GM18951 (cell line): ENCODE measurements at regions not wholly inside any gene's neighbourhood (a gene's known extent, or its start where the extent isn't known, plus 50 kb on each side); places are given as distances from the start of the nearest gene placed in this dataset.
"Not testable (repeated sequence)": the region's sequence is repeated elsewhere in the genome, so short reads cannot be mapped to it uniquely, and the experiment has no call there.

Source experiments
- POLR2A ChIP-seq: IDR thresholded peaks from 4 replicates; pipeline ENCODE4 v1.6.1; 2011; ENCODE audit warnings: mild to moderate bottlenecking; ENCODE audit not compliant: insufficient read length, insufficient read depth; ENCODE audit errors: extremely low read depth
- in situ Hi-C: fragments of 300-500 bp; cut with MboI; formaldehyde crosslinking; loops from one replicate; pipeline ENCODE4 v1.12.0; 2022; ENCODE audit warnings: low sequenced_read_pairs, mixed read lengths, inconsistent platforms; ENCODE audit not compliant: unreplicated experiment

DNA sequence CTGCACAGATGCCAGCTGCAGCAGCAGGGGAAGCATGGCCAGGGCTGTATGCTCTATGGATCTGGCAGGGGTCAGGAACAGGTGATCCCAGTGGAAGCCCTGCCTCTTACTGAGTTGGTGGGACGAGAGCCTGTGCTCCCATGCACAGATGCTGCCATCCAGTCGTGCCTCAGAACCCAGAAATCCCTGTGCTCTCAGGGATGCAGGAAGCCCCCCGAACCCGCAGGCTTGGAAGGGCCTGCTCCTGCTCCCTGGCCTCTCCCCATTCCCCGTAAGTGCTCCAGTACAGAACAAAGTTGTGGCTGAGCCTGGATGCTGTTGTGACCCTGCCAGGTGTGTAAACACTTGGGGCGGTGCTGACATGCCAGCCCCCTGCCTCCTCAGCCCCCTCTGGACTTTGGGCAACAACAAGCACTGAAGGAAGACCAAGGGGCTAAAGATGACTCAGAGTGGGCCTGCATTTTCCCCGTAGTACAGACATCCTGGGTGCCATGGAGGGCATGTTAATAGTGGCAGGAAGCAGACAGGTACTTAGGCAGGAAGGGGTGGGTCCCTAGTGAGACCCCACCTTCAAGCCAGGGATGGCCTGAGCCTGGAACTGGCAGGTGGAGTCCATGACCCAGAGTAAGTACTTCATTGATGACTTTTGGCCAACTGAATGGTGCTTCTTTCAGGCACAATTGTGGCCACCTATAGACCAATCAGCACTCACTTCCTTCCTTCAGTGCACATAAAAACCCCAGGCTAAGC is 1640.7 kb downstream of the C4orf33 start:
- in situ Hi-C loops = no loop called here
- TF ChIP-seq POLR2A = no peak

DNA sequence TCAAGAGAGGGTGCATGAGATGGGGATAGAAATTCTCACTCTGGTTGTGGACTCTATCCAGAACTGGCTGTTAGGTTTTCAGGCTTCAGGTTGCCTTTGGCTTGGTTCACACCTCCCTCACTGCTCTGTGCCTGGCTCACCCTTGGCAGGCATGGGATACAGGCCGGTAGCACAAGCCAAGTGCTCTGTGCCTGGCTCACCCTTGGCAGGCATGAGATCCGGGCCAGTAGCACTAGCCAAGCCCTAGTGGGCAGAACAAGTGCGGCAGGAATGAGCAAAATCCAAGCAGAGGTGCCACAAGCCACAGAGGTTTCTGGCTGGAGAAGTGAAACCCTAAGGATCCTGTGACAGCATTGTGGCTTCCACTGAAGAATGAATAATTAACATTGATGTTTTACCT is 1642.3 kb downstream of the C4orf33 start:
- TF ChIP-seq POLR2A = no peak
- in situ Hi-C loops = no loop called here

GRCh38 chr4:130747842-130748241 is 1651.9 kb downstream of the C4orf33 start:
- in situ Hi-C loops = no loop called here
- no peak for TF ChIP-seq POLR2A

DNA sequence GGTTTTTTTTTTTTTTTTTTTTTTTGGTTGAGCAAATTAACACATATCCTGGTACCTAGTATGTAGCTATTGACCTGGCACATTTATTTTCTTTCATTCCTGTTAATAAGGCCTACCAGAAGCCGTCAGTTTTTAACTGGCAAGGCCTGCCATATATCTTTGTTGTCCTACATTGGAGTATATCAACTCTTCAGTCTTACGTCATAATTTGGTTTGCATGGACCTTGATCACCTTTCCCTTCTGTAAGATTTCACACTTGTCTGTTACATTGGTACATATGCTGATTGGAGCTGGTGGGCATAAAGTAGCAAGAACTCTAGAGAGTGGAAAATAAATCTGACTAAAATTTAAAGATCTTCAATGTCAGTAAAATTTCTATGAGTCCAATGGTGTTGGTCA is 1658.0 kb downstream of the C4orf33 start:
- no peak for TF ChIP-seq POLR2A
- in situ Hi-C loops = no loop called here

- no peak for TF ChIP-seq POLR2A
- in situ Hi-C loops = no loop called here
These were observed 1664.3 kb downstream of the C4orf33 start for GRCh38 chr4:130760246-130760645.

DNA sequence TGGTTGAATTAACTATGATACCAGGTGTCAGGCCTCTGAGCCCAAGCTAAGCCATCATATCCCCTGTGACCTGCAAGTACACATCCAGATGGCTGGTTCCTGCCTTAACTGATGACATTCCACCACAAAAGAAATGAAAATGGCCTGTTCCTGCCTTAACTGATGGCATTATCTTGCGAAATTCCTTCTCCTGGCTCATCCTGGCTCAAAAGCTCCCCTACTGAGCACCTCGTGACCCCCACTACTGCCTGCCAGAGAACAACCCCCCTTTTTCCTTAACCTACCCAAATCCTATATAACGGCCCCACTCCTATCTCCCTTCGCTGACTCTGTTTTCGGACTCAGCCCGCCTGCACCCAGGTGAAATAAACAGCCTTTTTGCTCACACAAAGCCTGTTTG is 1671.4 kb downstream of the C4orf33 start:
- in situ Hi-C loops = not testable (repeated sequence)

- in situ Hi-C loops = not testable (repeated sequence)
These were observed 1677.0 kb downstream of the C4orf33 start for GRCh38 chr4:130772966-130773365.

DNA sequence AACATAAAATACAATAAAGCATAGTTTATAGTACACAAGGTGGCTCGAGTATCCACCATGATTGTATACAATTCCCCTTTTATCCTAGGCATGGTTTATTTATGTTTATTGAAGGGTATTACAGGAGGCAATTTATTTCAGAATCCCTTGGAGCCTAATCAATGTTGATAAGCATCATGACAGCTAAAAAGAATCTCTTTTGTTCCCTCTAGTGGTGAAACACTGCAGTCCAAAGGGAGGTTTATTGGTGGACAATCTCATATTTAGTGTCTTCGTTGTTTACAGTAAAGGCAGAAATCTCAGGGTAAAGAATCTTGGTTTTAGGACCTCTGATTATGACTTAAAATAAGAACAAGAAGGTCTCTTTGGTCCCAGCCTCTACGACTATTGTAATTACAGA is 1712.5 kb downstream of the C4orf33 start:
- in situ Hi-C loops = no loop called here
- no peak for TF ChIP-seq POLR2A

- TF ChIP-seq POLR2A = no peak
- in situ Hi-C loops = no loop called here
These were observed 1716.3 kb downstream of the C4orf33 start for GRCh38 chr4:130812117-130812765.

GRCh38 chr4:130814896-130815295 is 1718.9 kb downstream of the C4orf33 start:
- in situ Hi-C loops = no loop called here
- no peak for TF ChIP-seq POLR2A

- in situ Hi-C loops = no loop called here
- no peak for TF ChIP-seq POLR2A
These were observed 1724.5 kb downstream of the C4orf33 start for GRCh38 chr4:130820448-130820847.

DNA sequence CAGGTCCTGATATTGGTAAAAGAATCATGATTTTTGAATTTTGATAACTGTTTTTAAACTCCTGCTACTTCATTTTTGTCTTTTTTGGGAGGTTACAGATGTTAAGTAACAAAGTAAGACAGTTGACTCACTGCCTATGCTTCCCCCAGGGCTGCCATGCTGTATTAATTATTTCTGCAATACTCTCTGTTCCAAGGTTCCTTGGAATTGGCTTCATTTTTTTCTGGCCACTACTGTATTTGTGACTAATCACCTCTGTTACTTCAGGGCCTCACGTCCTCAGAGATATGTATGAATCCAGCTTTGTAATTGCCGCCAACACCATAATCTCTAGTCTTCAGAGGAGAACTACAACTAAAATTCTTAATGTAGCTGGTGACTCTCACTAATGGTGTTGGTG is 1729.3 kb downstream of the C4orf33 start:
- in situ Hi-C loops = no loop called here
- no peak for TF ChIP-seq POLR2A

- in situ Hi-C loops = no loop called here
- no peak for TF ChIP-seq POLR2A
These were observed 1754.1 kb downstream of the C4orf33 start for GRCh38 chr4:130850019-130850524.

GRCh38 chr4:130851107-130851506 is 1755.2 kb downstream of the C4orf33 start:
- in situ Hi-C loops = no loop called here
- TF ChIP-seq POLR2A = no peak

GRCh38 chr4:130851932-130852331 is 1756.0 kb downstream of the C4orf33 start:
- in situ Hi-C loops = no loop called here
- no peak for TF ChIP-seq POLR2A

DNA sequence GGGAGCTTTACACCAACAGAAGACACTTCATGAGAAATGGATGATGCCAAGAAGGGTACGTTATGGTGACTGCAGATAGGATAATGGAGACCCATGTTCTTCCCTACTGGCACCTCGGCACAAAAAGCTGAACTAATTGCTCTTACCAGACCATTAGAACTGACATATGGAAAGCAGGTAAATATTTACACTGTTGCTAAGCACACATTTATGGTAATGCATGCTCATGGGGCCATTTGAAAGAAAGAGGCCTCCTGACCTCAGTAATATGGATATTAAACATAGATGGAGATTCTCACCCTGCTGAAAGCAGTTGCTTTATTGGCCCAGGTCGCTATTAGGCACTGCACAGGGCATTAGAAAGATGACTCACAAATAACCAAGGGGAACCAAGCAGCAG is 1759.6 kb downstream of the C4orf33 start:
- no peak for TF ChIP-seq POLR2A
- in situ Hi-C loops = no loop called here
